ENCODE measurements at regions not wholly inside any gene's neighbourhood (a gene's known extent, or its start where the extent isn't known, plus 50 kb on each side); places are given as distances from the start of the nearest gene placed in this dataset.
A peak's percentile ranks its signal among the peaks of the same experiment; 100 is the strongest.

- Mint-ChIP-seq H3K4me1 (peaks cover 13% of the 10 kb centered on the region), H3K4me3 (no peak overlapping the region), H3K27ac (no peak overlapping the region), H3K9me3 (peaks cover 3% of the 10 kb centered on the region), H3K36me3 (no peaks in the 10 kb centered on the region), H3K27me3 (peaks cover 13% of the 10 kb centered on the region)
- ATAC-seq (ENCODE audit: low read depth) (no peak), DNase-seq (ENCODE audit: low spot score in 2 of 2) (no peak)
Observed at GRCh38 chr1:67632811-67633655, 52.0 kb upstream of the GADD45A start.

- ATAC-seq (ENCODE audit: low read depth) (no peak), DNase-seq (ENCODE audit: low spot score in 2 of 2) (no peak)
- no peak overlapping the region for H3K27ac Mint-ChIP-seq
- peaks cover 13% of the 10 kb centered on the region for H3K4me1 Mint-ChIP-seq
- no peaks in the 10 kb centered on the region for H3K9me3 Mint-ChIP-seq
- no peaks in the 10 kb centered on the region for H3K36me3 Mint-ChIP-seq
- no peak overlapping the region for H3K4me3 Mint-ChIP-seq
- peaks cover 10% of the 10 kb centered on the region for H3K27me3 Mint-ChIP-seq
Observed at GRCh38 chr1:67634396-67634935, 50.5 kb upstream of the GADD45A start.

GRCh38 chr1:67635055-67635809, 49.8 kb upstream of the GADD45A start:
- DNase-seq (ENCODE audit: low spot score in 2 of 2): no peak
- Mint-ChIP-seq H3K36me3 (no peaks in the 10 kb centered on the region), H3K4me3 (no peak overlapping the region), H3K4me1 (peaks cover 13% of the 10 kb centered on the region), H3K27me3 (peaks cover 5% of the 10 kb centered on the region), H3K27ac (peak overlapping the region; percentile 2), H3K9me3 (no peaks in the 10 kb centered on the region)
- ATAC-seq (ENCODE audit: low read depth): peak; percentile 58

Data from memory B cell (primary cell).